ENCODE measurements at regions not wholly inside any gene's neighbourhood (a gene's known extent, or its start where the extent isn't known, plus 50 kb on each side); places are given as distances from the start of the nearest gene placed in this dataset.
"Not testable (repeated sequence)": the region's sequence is repeated elsewhere in the genome, so short reads cannot be mapped to it uniquely, and the experiment has no call there.

DNA sequence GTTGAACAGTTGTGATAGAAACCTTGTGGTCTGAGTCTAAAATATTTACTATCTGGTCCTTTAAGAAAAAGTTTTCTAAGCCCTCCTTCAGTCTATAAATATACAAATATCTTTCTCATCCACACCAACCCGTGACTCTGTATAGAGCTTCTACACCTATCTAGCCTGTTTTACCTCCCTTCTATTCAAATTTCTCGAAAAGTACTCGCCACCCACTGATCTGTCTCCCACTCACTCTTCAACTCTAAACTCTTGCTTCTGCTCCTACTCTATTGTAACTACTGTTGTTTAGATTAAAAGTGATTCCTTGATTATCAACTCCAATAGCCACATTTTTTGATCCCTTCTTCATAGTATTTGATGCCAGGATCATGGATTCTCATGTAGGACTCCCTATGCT, 329.4 kb upstream of the MAN1A1 start:
- DNase-seq: no peak

DNA sequence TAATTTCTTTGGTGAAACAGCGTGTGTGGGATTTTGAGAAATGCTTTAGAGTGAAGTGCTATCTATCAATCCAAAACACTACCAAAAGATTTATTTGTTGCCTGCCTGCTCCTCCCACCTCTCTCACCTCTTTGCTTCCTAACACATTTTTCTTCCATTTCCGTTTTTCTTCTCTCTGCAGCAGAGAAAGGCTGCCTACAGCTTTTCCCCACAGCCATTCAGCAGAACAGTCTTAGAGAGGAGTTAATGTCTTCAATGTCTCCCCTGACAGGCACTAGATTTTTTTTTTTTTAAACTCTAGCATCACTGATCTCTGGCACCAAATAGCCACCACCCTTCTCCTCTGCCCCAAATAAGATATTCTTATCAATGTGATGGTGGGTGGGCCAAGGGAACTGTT, 327.8 kb upstream of the MAN1A1 start:
- DNase-seq: no peak

DNA sequence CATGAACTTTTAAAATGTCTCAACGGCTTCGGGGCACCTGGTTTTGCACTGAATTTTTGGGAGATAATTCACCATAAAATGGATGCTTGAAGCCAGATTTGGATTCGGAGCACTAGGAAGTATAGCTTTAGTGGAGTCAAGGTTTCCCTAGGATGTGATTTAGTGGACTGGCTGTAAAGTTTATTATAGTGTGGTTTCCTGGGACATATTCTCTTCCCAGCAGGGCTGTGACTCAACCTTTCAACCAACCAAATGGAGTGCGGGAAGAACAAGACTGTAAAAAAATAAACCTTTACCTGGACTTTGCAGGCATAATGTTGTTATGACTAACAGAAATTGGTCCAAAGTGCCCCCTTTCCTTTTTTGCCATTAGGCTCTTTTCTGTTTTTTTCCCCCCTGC, 327.4 kb upstream of the MAN1A1 start:
- no peak for DNase-seq

DNA sequence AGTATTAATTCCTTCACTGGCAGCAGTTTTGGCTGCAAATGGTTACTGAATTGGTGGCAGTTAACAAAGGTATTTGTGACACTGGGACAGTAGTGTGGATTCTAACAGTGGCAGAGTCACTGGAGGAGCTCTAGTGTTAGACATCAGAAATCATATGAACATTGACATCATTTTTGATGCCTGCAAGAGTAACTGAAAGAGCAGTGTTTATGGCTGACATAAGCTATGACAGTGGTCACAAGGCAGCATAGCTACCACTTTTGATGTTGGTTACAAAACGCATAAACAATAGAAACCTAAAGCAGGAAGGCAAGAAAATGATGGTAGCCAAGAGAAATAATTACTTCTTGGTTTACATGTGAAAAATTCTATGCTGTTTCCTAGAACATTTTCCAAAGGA, 326.7 kb upstream of the MAN1A1 start:
- no peak for DNase-seq

DNA sequence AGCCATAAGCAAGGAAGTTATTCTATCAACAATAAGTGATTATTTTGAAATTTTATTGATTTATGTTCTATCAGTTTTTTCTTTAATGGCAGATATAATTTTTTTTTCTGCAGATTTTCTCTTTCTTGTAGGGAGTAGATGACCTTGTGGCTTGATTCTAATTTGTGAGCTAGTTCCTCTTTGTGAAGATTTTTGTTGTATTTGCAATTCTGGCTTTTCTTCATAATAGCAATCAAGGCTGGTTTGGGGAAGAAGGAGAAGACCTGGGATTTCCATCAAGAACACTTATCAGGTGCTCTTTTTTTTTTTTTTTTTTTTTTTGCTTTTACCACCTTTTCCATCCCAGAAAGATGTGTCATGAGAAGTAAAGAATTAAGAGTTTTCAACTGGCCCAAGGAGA, 324.2 kb upstream of the MAN1A1 start:
- DNase-seq: no peak

DNA sequence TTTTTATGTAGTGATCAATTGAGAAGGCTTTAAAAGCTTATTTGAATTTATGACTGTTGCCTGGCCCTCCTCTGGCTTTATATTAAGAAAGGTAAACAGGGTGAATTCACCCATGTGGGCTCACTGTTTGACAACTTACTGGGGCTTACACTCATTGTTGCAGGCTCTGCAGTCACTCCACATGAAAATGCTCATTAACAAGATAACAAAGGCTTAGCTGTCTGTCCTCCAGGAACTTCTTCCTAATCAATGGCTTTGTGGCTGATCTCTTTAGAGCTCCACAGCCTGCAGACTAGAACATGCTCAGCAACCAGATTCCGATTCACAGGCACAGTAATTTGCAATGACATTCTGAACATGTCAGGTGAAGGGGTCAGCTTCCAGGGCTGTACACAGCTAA, 323.2 kb upstream of the MAN1A1 start:
- DNase-seq: no peak

DNA sequence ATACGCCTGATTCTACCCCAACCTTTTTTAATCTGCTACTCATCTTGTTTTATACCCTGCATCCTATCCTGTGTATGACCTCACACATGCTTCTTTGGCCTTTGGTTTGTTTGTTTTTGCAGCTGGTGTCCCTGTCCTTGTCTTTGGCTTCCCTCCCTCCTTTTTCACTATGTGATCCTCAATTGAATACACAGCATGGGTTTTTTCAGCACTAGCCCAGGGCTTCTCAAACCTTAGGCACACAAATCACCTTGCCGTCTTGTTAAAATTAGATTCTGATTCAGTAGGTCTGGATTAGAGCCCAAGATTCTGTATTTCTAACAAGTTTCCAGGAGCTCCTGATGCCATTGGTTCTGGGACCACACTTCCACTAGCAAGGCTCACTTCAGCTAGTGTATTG, 321.5 kb upstream of the MAN1A1 start:
- DNase-seq: no peak

DNA sequence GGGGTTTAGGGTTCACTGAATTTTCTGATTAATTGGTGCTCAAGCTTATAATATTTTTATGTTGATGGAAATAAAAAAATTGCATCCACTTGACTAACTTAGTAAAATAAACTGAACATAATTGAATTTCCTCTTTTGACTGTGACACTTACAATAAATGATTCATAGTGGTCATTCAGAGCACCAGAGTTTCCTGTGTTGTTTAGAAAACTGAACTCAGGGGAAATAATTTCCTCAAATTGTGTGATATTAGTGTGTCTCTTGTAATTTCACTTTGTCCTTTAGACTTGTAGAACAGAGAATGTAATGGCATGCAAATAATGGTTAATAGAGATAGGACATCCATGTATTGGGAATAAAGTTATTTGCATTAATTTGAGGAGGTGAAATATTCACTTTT, 319.7 kb upstream of the MAN1A1 start:
- no peak for DNase-seq

DNA sequence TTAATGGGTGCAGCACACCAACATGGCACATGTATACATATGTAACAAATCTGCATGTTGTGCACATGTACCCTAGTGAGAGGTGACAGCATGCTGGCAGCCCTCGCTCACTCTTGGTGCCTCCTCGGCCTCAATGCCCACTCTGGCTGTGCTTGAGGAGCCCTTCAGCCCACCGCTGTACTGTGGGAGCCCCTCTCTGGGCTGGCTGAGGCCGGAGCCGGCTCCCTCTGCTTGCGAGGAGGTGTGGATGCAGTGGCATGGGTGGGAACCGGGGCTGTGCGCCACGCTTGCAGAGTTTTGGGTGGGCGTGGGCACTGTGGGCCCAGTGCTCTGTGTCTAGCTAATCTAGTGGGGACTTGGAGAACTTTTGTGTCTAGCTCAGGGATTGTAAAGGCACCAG, 315.9 kb upstream of the MAN1A1 start:
- DNase-seq: not testable (repeated sequence)

DNA sequence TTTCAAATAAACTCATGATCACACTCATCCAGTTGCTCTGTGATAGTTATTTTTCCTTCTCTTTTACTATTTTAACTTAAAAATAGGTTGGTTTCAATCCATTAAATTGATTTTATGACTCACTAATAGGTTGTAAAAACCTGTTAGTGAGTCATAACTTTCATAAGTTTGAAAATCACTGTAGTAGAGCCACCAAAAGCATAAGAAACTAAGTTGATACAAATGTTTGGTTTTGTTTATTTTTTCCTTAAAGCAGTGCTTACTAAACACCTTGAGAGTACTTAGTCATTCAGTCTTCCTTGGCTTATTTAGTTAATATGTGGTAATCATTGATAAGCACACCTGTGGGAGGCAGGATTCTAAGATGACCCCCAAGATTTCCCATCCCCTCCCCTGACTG, 312.1 kb upstream of the MAN1A1 start:
- no peak for DNase-seq

DNA sequence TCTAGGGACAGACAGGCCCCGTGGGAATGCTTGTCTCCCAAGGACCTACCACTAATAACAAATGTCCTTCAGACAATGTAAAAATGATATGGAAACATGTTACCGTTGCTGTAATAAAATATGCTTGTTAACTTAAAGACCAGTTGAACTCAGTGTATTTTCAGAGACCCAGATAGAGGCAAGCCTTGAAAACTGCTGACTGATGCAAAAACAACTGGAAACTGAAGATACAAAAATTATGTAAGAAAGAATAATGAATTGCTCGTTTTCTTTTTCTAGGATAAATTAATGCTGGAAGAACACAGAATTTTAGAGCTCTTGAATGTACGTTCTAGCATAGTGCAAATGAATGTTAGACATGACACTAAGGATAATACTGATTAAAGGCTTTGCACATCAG, 311.5 kb upstream of the MAN1A1 start:
- DNase-seq: no peak

DNA sequence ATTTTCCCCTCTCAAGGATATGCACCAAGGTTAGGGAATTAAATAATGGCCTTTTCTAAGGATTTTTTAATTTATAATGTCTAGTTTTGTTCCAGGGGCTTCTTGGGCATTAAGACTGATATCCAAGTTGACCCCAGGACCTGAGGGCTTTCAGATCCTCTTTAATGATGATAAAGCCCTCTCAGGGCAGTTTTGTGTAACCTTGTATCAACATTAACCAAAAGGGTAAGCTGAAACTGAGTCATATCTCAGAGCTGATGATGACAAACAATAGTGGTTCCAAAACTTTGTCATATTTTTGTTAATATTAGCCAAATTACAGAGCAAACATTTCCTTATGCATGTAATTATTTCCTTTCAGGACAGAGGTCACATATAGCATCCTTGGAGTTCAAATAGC, 309.4 kb upstream of the MAN1A1 start:
- DNase-seq: no peak

DNA sequence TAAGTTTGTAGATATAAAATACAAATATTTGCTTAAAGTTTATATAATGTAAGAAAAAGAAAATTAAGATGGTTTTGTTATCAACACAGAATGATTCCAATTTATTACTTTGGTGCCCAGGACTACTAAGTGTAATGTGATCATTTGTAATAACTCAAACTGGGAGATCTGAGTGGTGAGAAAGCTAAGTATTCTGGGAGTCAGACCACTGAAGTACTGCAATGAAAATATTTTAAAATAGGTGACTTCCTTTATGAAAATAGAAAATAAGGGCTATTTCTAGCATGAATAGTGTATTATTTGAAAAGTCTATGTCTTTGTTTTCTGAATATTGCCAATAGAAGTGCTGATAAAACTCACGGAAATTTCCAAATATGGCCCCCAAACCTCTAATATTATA, 305.6 kb upstream of the MAN1A1 start:
- DNase-seq: no peak

DNA sequence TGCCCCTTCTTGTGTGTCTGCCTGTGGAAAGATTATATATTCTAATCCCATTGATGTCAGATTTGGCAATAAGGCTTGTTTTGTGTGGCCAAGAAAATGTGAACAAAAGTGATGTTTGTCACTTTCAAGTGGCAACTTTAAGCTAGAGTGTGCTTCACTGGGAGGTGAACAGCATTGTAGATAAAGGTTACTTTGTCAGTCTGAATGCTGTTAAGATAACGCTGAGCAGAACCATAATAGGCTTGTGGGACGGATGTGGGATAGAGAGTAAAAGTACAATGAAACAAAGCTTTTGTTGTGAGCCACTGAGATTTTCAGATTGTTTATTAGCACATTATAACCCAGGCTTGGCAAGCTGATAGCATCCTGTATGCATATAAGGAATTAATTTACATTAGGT, 303.8 kb upstream of the MAN1A1 start:
- DNase-seq: no peak

DNA sequence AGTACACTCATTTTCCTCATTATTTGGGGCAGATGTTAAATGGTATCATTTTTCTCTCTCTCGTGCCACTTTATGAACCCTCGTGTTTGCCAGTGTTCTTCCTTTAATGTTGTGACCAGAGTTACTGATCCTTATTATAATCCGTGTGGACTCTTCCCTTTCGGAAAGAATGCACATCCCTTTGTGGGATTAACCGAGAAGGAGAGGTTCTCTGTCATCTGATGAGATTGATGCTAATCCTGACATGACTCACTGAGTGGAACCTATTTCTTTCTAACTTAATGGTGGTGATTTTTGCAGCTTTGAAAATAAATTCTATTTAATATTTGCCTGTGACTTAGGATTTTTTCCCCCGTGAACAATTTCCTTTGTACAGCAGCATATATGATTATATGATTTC, 300.0 kb upstream of the MAN1A1 start:
- no peak for DNase-seq

DNA sequence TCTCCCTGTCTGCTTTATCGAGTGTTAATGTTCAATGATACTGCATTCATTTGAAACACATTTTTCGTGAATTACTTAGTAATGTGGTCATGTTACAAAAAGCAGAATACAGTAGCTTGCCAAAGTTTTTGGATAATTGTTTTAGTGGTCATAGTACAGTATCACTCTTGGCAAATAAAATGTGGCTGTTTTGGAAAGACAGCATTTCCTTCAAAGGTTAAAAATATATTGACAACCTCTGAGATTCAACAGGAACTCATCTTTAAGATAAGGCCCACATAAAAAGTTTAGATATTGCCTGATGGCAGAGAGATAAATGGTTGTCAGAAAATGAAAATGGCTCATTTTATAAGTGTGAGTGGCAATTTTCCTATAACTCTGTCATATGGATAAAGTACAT, 297.7 kb upstream of the MAN1A1 start:
- DNase-seq: no peak

DNA sequence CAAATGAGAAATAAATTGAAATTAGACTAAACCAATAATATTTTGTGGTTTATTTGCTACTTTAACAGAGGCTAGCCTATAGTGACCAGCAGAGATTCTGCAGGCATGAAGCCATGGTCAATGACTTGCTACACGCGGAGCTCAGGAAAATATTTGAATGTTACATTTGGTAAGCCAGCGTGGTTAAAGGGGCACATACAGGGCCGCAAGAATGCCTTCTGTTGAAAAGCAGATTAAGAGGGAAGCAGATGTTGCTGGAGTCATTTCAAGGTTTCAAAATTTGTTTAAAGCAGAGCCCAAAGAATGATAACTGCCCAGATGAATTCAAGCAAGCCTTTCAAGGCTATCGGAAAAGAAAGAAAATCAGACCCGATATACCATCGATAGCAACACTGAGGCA, 294.3 kb upstream of the MAN1A1 start:
- no peak for DNase-seq

DNA sequence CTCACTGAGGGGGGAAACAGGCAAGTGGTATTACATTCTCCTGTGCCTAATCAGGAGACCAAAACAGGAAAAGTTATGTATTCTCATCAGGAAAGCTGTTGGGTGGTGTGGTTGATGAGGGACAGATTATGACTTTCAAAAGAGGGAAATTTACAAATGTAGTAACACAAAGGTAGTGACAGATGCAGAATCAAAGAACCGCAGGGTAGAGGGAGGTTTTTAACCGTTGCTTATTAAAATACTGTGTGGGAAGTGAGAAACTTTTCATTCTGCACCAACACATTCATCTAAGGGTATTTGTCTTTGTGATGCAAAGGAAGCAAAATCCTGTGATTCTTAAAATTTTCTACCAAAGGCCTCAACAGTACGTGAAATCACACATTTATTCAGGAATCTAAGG, 288.2 kb upstream of the MAN1A1 start:
- no peak for DNase-seq

DNA sequence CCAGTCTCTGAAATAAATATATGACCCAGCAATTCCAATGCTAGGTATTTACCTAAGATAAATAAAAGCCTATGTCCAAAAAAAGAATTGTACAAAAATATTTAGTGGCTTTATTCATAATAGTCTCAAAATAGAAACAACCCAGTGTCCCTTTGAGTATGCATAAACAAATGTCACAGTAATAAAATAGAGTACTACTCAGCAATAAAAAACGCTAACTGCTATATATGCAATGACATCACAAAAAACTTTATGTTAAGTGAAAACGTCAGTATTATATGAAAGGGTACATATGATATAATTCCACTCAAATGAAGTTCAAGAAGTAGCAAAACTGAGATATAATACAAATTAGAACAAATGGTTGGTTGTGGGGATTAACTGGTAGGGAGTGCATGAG, 286.5 kb upstream of the MAN1A1 start:
- DNase-seq: no peak

DNA sequence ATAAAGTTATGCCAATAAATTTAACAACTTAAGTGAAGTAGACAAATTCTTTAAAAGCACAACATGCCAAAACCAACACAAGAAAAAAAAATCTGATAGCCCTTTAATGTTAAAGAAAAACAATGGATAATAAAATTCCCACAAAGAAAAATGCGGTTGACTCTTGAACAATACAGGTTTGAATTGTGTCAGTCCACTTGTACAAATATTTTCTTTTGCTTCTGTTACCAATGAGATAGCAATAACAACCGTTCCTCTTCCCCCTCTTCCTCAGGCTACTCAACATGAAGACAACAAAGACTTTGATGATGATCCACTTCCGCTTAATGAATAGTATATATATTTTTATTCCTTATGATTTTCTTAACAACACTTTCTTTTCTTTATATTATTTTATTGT, 283.9 kb upstream of the MAN1A1 start:
- DNase-seq: no peak

DNA sequence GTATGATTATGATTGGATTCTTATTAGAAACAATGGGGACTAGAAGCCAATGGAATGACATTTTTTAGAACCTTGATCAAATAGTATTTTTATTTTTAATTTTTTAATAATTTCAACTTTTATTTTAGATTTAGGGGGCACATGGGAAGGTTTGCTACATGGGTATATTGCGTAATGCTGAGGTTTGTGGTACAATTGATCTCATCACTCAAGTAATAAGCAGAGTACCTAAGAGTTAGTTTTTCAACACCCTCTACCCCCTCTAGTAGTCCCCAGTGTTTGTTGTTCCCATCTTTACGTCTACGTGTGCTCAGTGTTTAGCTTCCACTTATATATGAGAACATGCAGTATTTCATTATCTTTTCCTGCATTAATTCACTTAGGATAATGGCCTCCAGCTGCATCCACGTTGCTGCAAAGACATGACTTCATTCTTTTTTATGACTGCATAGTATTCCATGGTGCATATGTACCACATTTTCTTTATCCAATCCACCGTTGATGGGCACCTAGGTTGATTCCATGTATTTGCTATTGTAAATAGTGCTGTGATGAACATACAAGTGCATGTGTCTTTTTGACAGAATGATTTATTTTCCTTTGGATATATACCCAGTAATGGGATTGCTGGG, 281.1 kb upstream of the MAN1A1 start:
- DNase-seq: no peak

DNA sequence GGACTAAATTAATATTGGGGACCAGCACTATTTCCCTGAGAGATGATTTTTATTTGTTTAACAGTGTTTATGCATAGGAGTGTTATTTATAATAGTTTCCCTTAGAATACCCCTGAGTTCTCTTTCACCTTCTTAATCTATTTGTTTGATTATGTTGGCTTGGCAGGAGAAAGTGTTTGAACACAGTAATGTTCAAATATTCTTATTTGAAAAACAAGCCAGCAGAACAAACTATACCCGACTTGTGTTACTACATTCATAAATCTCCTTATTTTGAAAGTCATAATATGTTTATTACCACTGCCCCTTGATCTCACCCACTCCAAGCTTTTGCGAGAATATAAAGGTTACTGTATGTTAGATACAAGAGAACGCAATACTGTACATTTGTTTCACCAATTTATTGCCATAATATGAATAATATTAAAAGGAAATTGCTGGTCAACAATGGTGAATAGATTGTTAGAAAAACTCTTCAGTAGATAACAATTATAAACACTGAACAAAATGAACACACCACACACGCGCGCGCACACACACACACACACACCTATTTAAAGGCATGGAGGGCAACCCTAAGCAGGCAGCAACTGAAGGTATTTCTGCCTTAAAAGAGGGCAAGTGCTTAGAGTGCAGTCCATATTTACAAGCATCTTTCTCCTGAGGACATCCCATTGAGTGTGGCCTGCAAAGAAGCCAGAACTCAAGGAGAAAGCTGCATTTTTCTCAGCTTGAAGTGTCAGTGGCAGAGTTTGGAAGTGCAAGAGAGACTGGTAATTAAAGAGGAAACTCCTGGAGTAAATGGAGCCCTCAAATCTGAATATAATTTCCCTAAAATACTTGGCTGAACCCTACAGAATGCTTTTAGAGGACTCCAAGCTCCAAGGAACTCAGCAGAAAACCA, 279.4 kb upstream of the MAN1A1 start:
- DNase-seq: no peak

DNA sequence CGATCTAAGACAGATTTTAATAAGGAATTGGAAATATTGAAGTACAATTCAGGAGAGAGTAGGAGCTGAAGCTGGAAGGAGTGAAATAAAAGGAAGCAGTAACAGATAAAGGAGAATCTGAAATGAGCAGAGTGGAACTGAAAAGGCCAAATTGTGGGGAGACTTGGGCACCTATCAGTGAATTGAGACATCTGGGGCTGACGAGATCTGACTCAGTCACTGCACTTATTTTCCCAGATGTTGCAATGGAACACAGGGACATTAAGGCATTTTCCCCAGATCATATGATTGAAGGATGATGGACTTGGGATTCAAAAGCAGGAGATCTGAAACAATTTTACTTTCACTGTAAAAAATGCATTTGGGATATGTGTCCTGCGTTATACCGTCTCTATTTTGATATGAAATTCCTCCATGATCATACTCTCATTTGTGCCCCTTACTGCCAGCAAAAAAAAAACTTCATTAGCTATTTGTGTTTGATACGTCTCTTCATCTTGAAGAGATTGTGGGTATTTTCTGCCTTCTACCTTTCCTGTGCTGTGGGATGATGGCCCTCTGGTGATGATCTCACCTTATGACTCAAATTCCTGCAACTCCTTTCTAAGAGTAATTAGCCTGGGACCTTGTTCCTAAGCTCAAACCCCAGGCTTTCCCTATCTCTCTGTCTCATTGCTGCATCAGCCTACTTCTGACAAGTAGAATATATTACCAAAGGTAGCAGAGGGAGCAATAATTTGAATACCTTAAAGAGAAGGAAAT, 278.5 kb upstream of the MAN1A1 start:
- DNase-seq: no peak
